ENCODE measurements at regions not wholly inside any gene's neighbourhood (a gene's known extent, or its start where the extent isn't known, plus 50 kb on each side); places are given as distances from the start of the nearest gene placed in this dataset.

- DNase-seq (ENCODE audit: low spot score) = no peak
Observed at GRCh38 chr12:127358888-127359287, 908.1 kb upstream of the TMEM132C start.

GRCh38 chr12:127360580-127360979 is 906.4 kb upstream of the TMEM132C start:
- no peak for DNase-seq (ENCODE audit: low spot score)

- no peak for DNase-seq (ENCODE audit: low spot score)
Observed at GRCh38 chr12:127362121-127362520, 904.8 kb upstream of the TMEM132C start.

GRCh38 chr12:127363392-127363791 is 903.6 kb upstream of the TMEM132C start:
- no peak for DNase-seq (ENCODE audit: low spot score)

GRCh38 chr12:127373559-127373958 is 893.4 kb upstream of the TMEM132C start:
- no peak for DNase-seq (ENCODE audit: low spot score)

- DNase-seq (ENCODE audit: low spot score) = no peak
Observed at GRCh38 chr12:127374447-127374846, 892.5 kb upstream of the TMEM132C start.

- DNase-seq (ENCODE audit: low spot score) = peak; percentile 31
Observed at GRCh38 chr12:127381043-127381668, 885.8 kb upstream of the TMEM132C start.

- DNase-seq (ENCODE audit: low spot score) = no peak
Observed at GRCh38 chr12:127381681-127382080, 885.3 kb upstream of the TMEM132C start.

GRCh38 chr12:127383281-127383680 is 883.7 kb upstream of the TMEM132C start:
- DNase-seq (ENCODE audit: low spot score) = no peak

GRCh38 chr12:127386723-127387122 is 880.2 kb upstream of the TMEM132C start:
- no peak for DNase-seq (ENCODE audit: low spot score)

- no peak for DNase-seq (ENCODE audit: low spot score)
Observed at GRCh38 chr12:127388985-127389384, 878.0 kb upstream of the TMEM132C start.

GRCh38 chr12:127389923-127390322 is 877.0 kb upstream of the TMEM132C start:
- no peak for DNase-seq (ENCODE audit: low spot score)

GRCh38 chr12:127393465-127393864 is 873.5 kb upstream of the TMEM132C start:
- DNase-seq (ENCODE audit: low spot score) = no peak

- DNase-seq (ENCODE audit: low spot score) = no peak
Observed at GRCh38 chr12:127393896-127394295, 873.1 kb upstream of the TMEM132C start.

GRCh38 chr12:127396734-127397133 is 870.2 kb upstream of the TMEM132C start:
- DNase-seq (ENCODE audit: low spot score) = no peak

GRCh38 chr12:127398016-127398710 is 868.8 kb upstream of the TMEM132C start:
- DNase-seq (ENCODE audit: low spot score) = no peak

- DNase-seq (ENCODE audit: low spot score) = no peak
Observed at GRCh38 chr12:127399451-127399850, 867.5 kb upstream of the TMEM132C start.

- no peak for DNase-seq (ENCODE audit: low spot score)
Observed at GRCh38 chr12:127400221-127400620, 866.7 kb upstream of the TMEM132C start.

GRCh38 chr12:127401005-127401404 is 866.0 kb upstream of the TMEM132C start:
- DNase-seq (ENCODE audit: low spot score) = no peak

- DNase-seq (ENCODE audit: low spot score) = no peak
Observed at GRCh38 chr12:127401536-127401935, 865.4 kb upstream of the TMEM132C start.

GRCh38 chr12:127411166-127411915 is 855.6 kb upstream of the TMEM132C start:
- DNase-seq (ENCODE audit: low spot score) = no peak

GRCh38 chr12:127411981-127412380 is 855.0 kb upstream of the TMEM132C start:
- no peak for DNase-seq (ENCODE audit: low spot score)

- DNase-seq (ENCODE audit: low spot score) = no peak
Observed at GRCh38 chr12:127412866-127413265, 854.1 kb upstream of the TMEM132C start.
